GM12878 (cell line): ENCODE measurements at regions not wholly inside any gene's neighbourhood (a gene's known extent, or its start where the extent isn't known, plus 50 kb on each side); places are given as distances from the start of the nearest gene placed in this dataset.

Experiments
- CTCF ChIP-seq, 3 experiments: IDR thresholded peaks in 2 of 3; conservative IDR thresholded peaks in 1 of 3; 2 replicates each; pipeline ENCODE4 v1.5.1; 2011; ENCODE audit warnings: low read depth in 3 of 3, low read length in 3 of 3, mild to moderate bottlenecking in 3 of 3, control low read depth in 2 of 3, moderate library complexity in 2 of 3, inconsistent platforms in 1 of 3, mixed read lengths in 1 of 3; ENCODE audit not compliant: control insufficient read depth in 2 of 3, insufficient read depth in 1 of 3; ENCODE audit errors: extremely low read depth in 1 of 3
- JUND ChIP-seq: IDR thresholded peaks from 2 replicates; pipeline ENCODE4 v1.6.1; 2012; ENCODE audit warnings: low read depth, mild to moderate bottlenecking, low read length, improper control_type of control experiment, moderate library complexity
- NFYB ChIP-seq: IDR thresholded peaks from 2 replicates; pipeline ENCODE4 v1.6.1; 2011; ENCODE audit warnings: low read depth, mild to moderate bottlenecking, low read length, improper control_type of control experiment, moderate library complexity; ENCODE audit not compliant: insufficient read depth
- POLR2A ChIP-seq: IDR thresholded peaks from 2 replicates; pipeline ENCODE4 v1.6.1; 2011; ENCODE audit warnings: low read depth, mild to moderate bottlenecking, low read length
- RCOR1 ChIP-seq: conservative IDR thresholded peaks from 2 replicates; pipeline ENCODE4 v1.6.1; 2012; ENCODE audit warnings: low read depth, low read length, improper control_type of control experiment
- SMC3 ChIP-seq: IDR thresholded peaks from 2 replicates; pipeline ENCODE4 v1.6.1; 2011; ENCODE audit warnings: low read length, improper control_type of control experiment, borderline replicate concordance
- SREBF2 ChIP-seq: IDR thresholded peaks from 2 replicates; pipeline ENCODE4 v1.6.1; 2012; ENCODE audit warnings: mild to moderate bottlenecking, low read length
- TARDBP ChIP-seq: IDR thresholded peaks from 2 replicates; pipeline ENCODE4 v1.6.1; 2016; ENCODE audit warnings: borderline replicate concordance
- USF2 ChIP-seq: IDR thresholded peaks from 2 replicates; pipeline ENCODE4 v1.6.1; 2011; ENCODE audit warnings: low read depth, low read length, improper control_type of control experiment, borderline replicate concordance
- ZBTB33 ChIP-seq: fragments of 450-650 bp; IDR thresholded peaks from 2 replicates; pipeline ENCODE4 v1.6.1; 2017; ENCODE audit warnings: mild to moderate bottlenecking

GRCh38 chr13:112256716-112257494, 119.2 kb upstream of the SPACA7 start:
- TF ChIP-seq SREBF2 (no peak), CTCF (IDR thresholded peaks at IDR 0.05 in 2 of 3, conservative IDR thresholded peaks at IDR 0.05 in 1 of 3; ENCODE audit: control insufficient read depth in 2 of 3, extremely low read depth in 1 of 3, insufficient read depth in 1 of 3, low read depth in 3 of 3, low read length in 3 of 3) (no peak), POLR2A (no peak), NFYB (no peak), USF2 (no peak), ZBTB33 (no peak), JUND (no peak), SMC3 (no peak), RCOR1 (no peak), TARDBP (no peak)
